ENCODE measurements at regions not wholly inside any gene's neighbourhood (a gene's known extent, or its start where the extent isn't known, plus 50 kb on each side); places are given as distances from the start of the nearest gene placed in this dataset.

GRCh38 chr21:35737899-35738346 lies 322.4 kb downstream of the SETD4 start:
- Mint-ChIP-seq H3K36me3 (ENCODE audit: insufficient read depth, unreplicated experiment) (no peaks in the 10 kb centered on the region), H3K9me3 (ENCODE audit: unreplicated experiment) (peaks cover 8% of the 10 kb centered on the region), H3K27me3 (ENCODE audit: insufficient read depth, unreplicated experiment) (no peaks in the 10 kb centered on the region), H3K27ac (ENCODE audit: low read depth, unreplicated experiment) (no peak overlapping the region), H3K4me1 (ENCODE audit: insufficient read depth, unreplicated experiment) (no peaks in the 10 kb centered on the region), H3K4me3 (ENCODE audit: unreplicated experiment) (no peak overlapping the region)
- no peak for TF ChIP-seq CTCF (IDR thresholded peaks at IDR 0.05; ENCODE audit: unreplicated experiment)
- ChIA-PET CTCF (no interaction called here), POLR2A (no interaction called here)
- DNase-seq (ENCODE audit: unreplicated experiment): no peak
- intact Hi-C loops (cut with micrococcal nuclease): no loop called here
- BruUV-seq (replicated peaks): no TSS peak

GRCh38 chr21:35737449-35737848 lies 322.9 kb downstream of the SETD4 start:
- Mint-ChIP-seq H3K36me3 (ENCODE audit: insufficient read depth, unreplicated experiment) (no peaks in the 10 kb centered on the region), H3K27ac (ENCODE audit: low read depth, unreplicated experiment) (no peak overlapping the region), H3K27me3 (ENCODE audit: insufficient read depth, unreplicated experiment) (no peaks in the 10 kb centered on the region), H3K4me3 (ENCODE audit: unreplicated experiment) (no peak overlapping the region), H3K4me1 (ENCODE audit: insufficient read depth, unreplicated experiment) (no peaks in the 10 kb centered on the region), H3K9me3 (ENCODE audit: unreplicated experiment) (peaks cover 8% of the 10 kb centered on the region)
- no peak for DNase-seq (ENCODE audit: unreplicated experiment)
- ChIA-PET CTCF (no interaction called here), POLR2A (no interaction called here)
- BruUV-seq (replicated peaks): no TSS peak
- no peak for TF ChIP-seq CTCF (IDR thresholded peaks at IDR 0.05; ENCODE audit: unreplicated experiment)
- intact Hi-C loops (cut with micrococcal nuclease): no loop called here

- H3K4me1 Mint-ChIP-seq (ENCODE audit: insufficient read depth, unreplicated experiment): no peaks in the 10 kb centered on the region
- H3K9me3 Mint-ChIP-seq (ENCODE audit: unreplicated experiment): peaks cover 8% of the 10 kb centered on the region
- H3K36me3 Mint-ChIP-seq (ENCODE audit: insufficient read depth, unreplicated experiment): no peaks in the 10 kb centered on the region
- DNase-seq (ENCODE audit: unreplicated experiment): no peak
- ChIA-PET CTCF (no interaction called here), POLR2A (no interaction called here)
- intact Hi-C loops (cut with micrococcal nuclease): no loop called here
- no TSS peak for BruUV-seq (replicated peaks)
- TF ChIP-seq CTCF (IDR thresholded peaks at IDR 0.05; ENCODE audit: unreplicated experiment): no peak
- H3K27ac Mint-ChIP-seq (ENCODE audit: low read depth, unreplicated experiment): no peak overlapping the region
- H3K27me3 Mint-ChIP-seq (ENCODE audit: insufficient read depth, unreplicated experiment): peaks cover 29% of the 10 kb centered on the region
- no peak overlapping the region for H3K4me3 Mint-ChIP-seq (ENCODE audit: unreplicated experiment)
Measured at GRCh38 chr21:35732788-35733187, 327.5 kb downstream of the SETD4 start.

- no peak for DNase-seq (ENCODE audit: unreplicated experiment)
- H3K27me3 Mint-ChIP-seq (ENCODE audit: insufficient read depth, unreplicated experiment): peaks cover 49% of the 10 kb centered on the region
- no peak for TF ChIP-seq CTCF (IDR thresholded peaks at IDR 0.05; ENCODE audit: unreplicated experiment)
- no peaks in the 10 kb centered on the region for H3K4me1 Mint-ChIP-seq (ENCODE audit: insufficient read depth, unreplicated experiment)
- ChIA-PET CTCF (interaction anchor here (0.5 kb wide), 1 partner anchor 28 kb away, joined by 3 read pairs; no protein-coding TSS in a partner anchor), POLR2A (no interaction called here)
- H3K9me3 Mint-ChIP-seq (ENCODE audit: unreplicated experiment): peaks cover 8% of the 10 kb centered on the region
- BruUV-seq (replicated peaks): no TSS peak
- intact Hi-C loops (cut with micrococcal nuclease): no loop called here
- no peak overlapping the region for H3K4me3 Mint-ChIP-seq (ENCODE audit: unreplicated experiment)
- H3K36me3 Mint-ChIP-seq (ENCODE audit: insufficient read depth, unreplicated experiment): no peaks in the 10 kb centered on the region
- H3K27ac Mint-ChIP-seq (ENCODE audit: low read depth, unreplicated experiment): no peak overlapping the region
Measured at GRCh38 chr21:35730325-35730724, 330.0 kb downstream of the SETD4 start.

Measured in MCF 10A (cell line).